GM23338 (cell line): ENCODE measurements at regions not wholly inside any gene's neighbourhood (a gene's known extent, or its start where the extent isn't known, plus 50 kb on each side); places are given as distances from the start of the nearest gene placed in this dataset.

Experiments
- ATAC-seq: fragments of 200-7000 bp; cut with Tn5 transposase; 3 replicates; pipeline ENCODE4 v1.9.1; 2020
- DNase-seq: peaks from one replicate; pipeline ENCODE4 v3.0.0-alpha.2; 2015; ENCODE audit warnings: low spot score
- H2AFZ ChIP-seq: fragments of 200-600 bp; sonication (generic); 2 replicates; pipeline ENCODE4 v1.8.0; 2016; ENCODE audit warnings: antibody characterized with exemption, mild to moderate bottlenecking, moderate library complexity
- H3F3A ChIP-seq: fragments of 200-600 bp; sonication (generic); replicated peaks from 2 replicates; pipeline ENCODE4 v1.8.0; 2017; ENCODE audit warnings: antibody characterized with exemption, mixed run types, low read depth
- H3K27ac ChIP-seq: fragments of 200-600 bp; sonication (generic); 2 replicates; pipeline ENCODE4 v1.6.1; 2016; ENCODE audit warnings: low read depth
- H3K27me3 ChIP-seq: fragments of 200-600 bp; sonication (generic); 2 replicates; pipeline ENCODE4 v1.8.0; 2016; ENCODE audit warnings: mild to moderate bottlenecking, mixed run types, moderate library complexity; ENCODE audit not compliant: insufficient read depth
- H3K36me3 ChIP-seq: fragments of 200-600 bp; sonication (generic); 2 replicates; pipeline ENCODE4 v1.8.0; 2016; ENCODE audit warnings: mild to moderate bottlenecking; ENCODE audit not compliant: insufficient read depth
- H3K4me1 ChIP-seq: fragments of 200-600 bp; sonication (generic); 2 replicates; pipeline ENCODE4 v1.8.0; 2016; ENCODE audit warnings: mild to moderate bottlenecking, moderate library complexity; ENCODE audit not compliant: insufficient read depth
- H3K4me2 ChIP-seq: fragments of 200-600 bp; sonication (generic); 2 replicates; pipeline ENCODE4 v1.7.1; 2017; ENCODE audit warnings: mixed run types
- H3K4me3 ChIP-seq: fragments of 200-600 bp; sonication (generic); 2 replicates; pipeline ENCODE4 v1.6.1; 2016; ENCODE audit warnings: mixed run types
- H3K79me2 ChIP-seq: fragments of 200-600 bp; sonication (generic); replicated peaks from 2 replicates; pipeline ENCODE4 v1.8.0; 2017; ENCODE audit warnings: mild to moderate bottlenecking; ENCODE audit not compliant: insufficient read depth
- H3K9me2 ChIP-seq: fragments of 200-600 bp; sonication (generic); 2 replicates; pipeline ENCODE4 v1.8.0; 2017; ENCODE audit not compliant: insufficient read depth
- H4K20me1 ChIP-seq: fragments of 200-600 bp; sonication (generic); replicated peaks from 2 replicates; pipeline ENCODE4 v1.8.0; 2017; ENCODE audit warnings: mild to moderate bottlenecking; ENCODE audit not compliant: insufficient read depth
- H3K27ac Mint-ChIP-seq: 2 replicates; pipeline ENCODE4 v1.8.0; 2020; ENCODE audit warnings: inconsistent platforms, mild to moderate bottlenecking, moderate library complexity, mixed read lengths
- H3K27me3 Mint-ChIP-seq: 3 replicates; pipeline ENCODE4 v1.8.0; 2022; ENCODE audit warnings: low read depth, mild to moderate bottlenecking, moderate library complexity, mixed read lengths, inconsistent platforms; ENCODE audit not compliant: insufficient read depth, poor library complexity
- H3K36me3 Mint-ChIP-seq: 3 replicates; pipeline ENCODE4 v1.8.0; 2021; ENCODE audit warnings: low read depth, mild to moderate bottlenecking, inconsistent platforms, moderate library complexity, mixed read lengths
- H3K4me1 Mint-ChIP-seq: 3 replicates; pipeline ENCODE4 v1.8.0; 2020; ENCODE audit warnings: mild to moderate bottlenecking, inconsistent platforms, mixed read lengths
- H3K4me3 Mint-ChIP-seq: 3 replicates; pipeline ENCODE4 v1.8.0; 2021; ENCODE audit warnings: moderate library complexity, mild to moderate bottlenecking, inconsistent platforms, mixed read lengths
- H3K9me3 Mint-ChIP-seq: 3 replicates; pipeline ENCODE4 v1.8.0; 2020; ENCODE audit warnings: moderate library complexity, mild to moderate bottlenecking, inconsistent platforms, mixed read lengths
- CTCF ChIP-seq, 2 experiments: fragments of 200-600 bp in 1 of 2; sonication (generic) in 1 of 2; conservative IDR thresholded peaks; 2 replicates each; pipeline versions ENCODE4 v1.5.1 to v1.6.1; 2016 to 2017; ENCODE audit warnings: antibody characterized with exemption in 2 of 2, low read depth in 2 of 2, mild to moderate bottlenecking in 2 of 2, moderate library complexity in 1 of 2
- EZH2 ChIP-seq: fragments of 200-600 bp; sonication (generic); IDR thresholded peaks from one replicate; pipeline ENCODE4 v1.8.0; 2017; ENCODE audit warnings: antibody characterized with exemption, mild to moderate bottlenecking, low read depth; ENCODE audit not compliant: unreplicated experiment
- JUNB ChIP-seq: IDR thresholded peaks from one replicate; pipeline ENCODE4 v1.6.1; 2016; ENCODE audit warnings: antibody characterized with exemption; ENCODE audit not compliant: unreplicated experiment
- NANOG ChIP-seq: IDR thresholded peaks from 2 replicates; pipeline ENCODE4 v1.6.1; 2016; ENCODE audit warnings: antibody characterized with exemption, borderline replicate concordance
- REST ChIP-seq: IDR thresholded peaks from one replicate; pipeline ENCODE4 v1.6.1; 2018; ENCODE audit warnings: antibody characterized with exemption; ENCODE audit not compliant: unreplicated experiment
- STAT1 ChIP-seq: IDR thresholded peaks from one replicate; pipeline ENCODE4 v1.6.1; 2016; ENCODE audit warnings: antibody characterized with exemption; ENCODE audit not compliant: unreplicated experiment
- ZNF114 ChIP-seq: fragments of 250-450 bp; sonication (Bioruptor Pico); IDR thresholded peaks from 2 replicates; pipeline ENCODE4 v1.5.0; 2020; ENCODE audit warnings: mild to moderate bottlenecking, moderate library complexity

GRCh38 chr6:137361701-137362100 is 132.5 kb downstream of the OLIG3 start (continued):
- TF ChIP-seq REST (no peak), JUNB (no peak), NANOG (no peak), EZH2 (no peak)

GRCh38 chr6:137358273-137358672 is 135.9 kb downstream of the OLIG3 start:
- no peak overlapping the region for H3K4me2 ChIP-seq

GRCh38 chr6:137357948-137358266 is 136.3 kb downstream of the OLIG3 start:
- H2AFZ ChIP-seq: peak overlapping the region; percentile 64; the same call in 1 of the 2 replicates
- TF ChIP-seq STAT1: no peak
- TF ChIP-seq EZH2: no peak
- TF ChIP-seq NANOG: no peak

More at GRCh38 chr6:137358273-137358672, 135.9 kb downstream of the OLIG3 start:
- Histone ChIP-seq H3K4me3 (no peak overlapping the region), H3K9me2 (no peaks in the 10 kb centered on the region), H3K4me1 (no peaks in the 10 kb centered on the region), H3K36me3 (no peaks in the 10 kb centered on the region), H4K20me1 (no peaks in the 10 kb centered on the region), H3K27me3 (no peaks in the 10 kb centered on the region), H3K27ac (no peak overlapping the region), H2AFZ (peak overlapping the region; percentile 64; the same call in 1 of the 2 replicates), H3K79me2 (no peaks in the 10 kb centered on the region), H3F3A (no peaks in the 10 kb centered on the region)
- ATAC-seq: peak; percentile 84
- DNase-seq: peak; percentile 43
- H3K27ac Mint-ChIP-seq: no peak overlapping the region
- H3K4me3 Mint-ChIP-seq: no peak overlapping the region
- no peaks in the 10 kb centered on the region for H3K27me3 Mint-ChIP-seq
- TF ChIP-seq ZNF114 (CRISPR knock-in tag) (no peak), CTCF (conservative IDR thresholded peaks at IDR 0.05; ENCODE audit: low read depth in 2 of 2) (no peak), NANOG (no peak)
- no peaks in the 10 kb centered on the region for H3K36me3 Mint-ChIP-seq
- peaks cover 4% of the 10 kb centered on the region; the same call in 1 of the 3 replicates for H3K4me1 Mint-ChIP-seq
- H3K9me3 Mint-ChIP-seq: no peaks in the 10 kb centered on the region

More at GRCh38 chr6:137357948-137358266, 136.3 kb downstream of the OLIG3 start:
- no peaks in the 10 kb centered on the region for H3F3A ChIP-seq
- H3K4me1 Mint-ChIP-seq: peaks cover 4% of the 10 kb centered on the region; the same call in 1 of the 3 replicates
- no peaks in the 10 kb centered on the region for H3K4me1 ChIP-seq
- no peak overlapping the region for H3K27ac ChIP-seq
- no peak overlapping the region for H3K27ac Mint-ChIP-seq
- no peaks in the 10 kb centered on the region for H3K9me2 ChIP-seq
- no peak overlapping the region for H3K4me3 ChIP-seq
- no peaks in the 10 kb centered on the region for H3K27me3 ChIP-seq
- H3K4me3 Mint-ChIP-seq: no peak overlapping the region
- H3K9me3 Mint-ChIP-seq: no peaks in the 10 kb centered on the region
- H3K27me3 Mint-ChIP-seq: no peaks in the 10 kb centered on the region
- no peaks in the 10 kb centered on the region for H3K36me3 Mint-ChIP-seq
- H3K4me2 ChIP-seq: no peak overlapping the region
- no peaks in the 10 kb centered on the region for H4K20me1 ChIP-seq
- no peaks in the 10 kb centered on the region for H3K79me2 ChIP-seq
- no peak for ATAC-seq
- H3K36me3 ChIP-seq: no peaks in the 10 kb centered on the region
- no peak for DNase-seq
